WTC11 (cell line): ENCODE measurements at regions not wholly inside any gene's neighbourhood (a gene's known extent, or its start where the extent isn't known, plus 50 kb on each side); places are given as distances from the start of the nearest gene placed in this dataset.

Source experiments
- ARID4B ChIP-seq: sonication (generic); formaldehyde crosslinking; IDR thresholded peaks from 2 replicates; pipeline ENCODE4 v1.8.0; 2023; ENCODE audit warnings: missing genetic modification reagents, mild to moderate bottlenecking, borderline replicate concordance
- E2F1 ChIP-seq: sonication (generic); formaldehyde crosslinking; IDR thresholded peaks from 2 replicates; pipeline ENCODE4 v1.8.0; 2022; ENCODE audit warnings: mild to moderate bottlenecking, missing genetic modification reagents
- FOXK1 ChIP-seq: sonication (generic); formaldehyde crosslinking; IDR thresholded peaks from 2 replicates; pipeline ENCODE4 v1.8.0; 2022; ENCODE audit warnings: mild to moderate bottlenecking, moderate library complexity, missing genetic modification reagents
- GABPB1 ChIP-seq: sonication (generic); formaldehyde crosslinking; IDR thresholded peaks from 2 replicates; pipeline ENCODE4 v1.8.1; 2023; ENCODE audit warnings: mild to moderate bottlenecking, missing genetic modification reagents
- IRF1 ChIP-seq: sonication (generic); formaldehyde crosslinking; IDR thresholded peaks from 2 replicates; pipeline ENCODE4 v1.8.0; 2023; ENCODE audit warnings: missing genetic modification reagents
- JAZF1 ChIP-seq: fragments of 250-450 bp; sonication (Bioruptor Pico); IDR thresholded peaks from 2 replicates; pipeline ENCODE4 v1.9.0; 2021; ENCODE audit warnings: moderate library complexity, mild to moderate bottlenecking, inconsistent platforms
- JUN ChIP-seq: sonication (generic); formaldehyde crosslinking; IDR thresholded peaks from 2 replicates; pipeline ENCODE4 v1.8.0; 2023; ENCODE audit warnings: mild to moderate bottlenecking, missing genetic modification reagents
- NFYB ChIP-seq: sonication (generic); formaldehyde crosslinking; conservative IDR thresholded peaks from 2 replicates; pipeline ENCODE4 v1.8.0; 2022; ENCODE audit warnings: low read depth, missing genetic modification reagents
- STAT6 ChIP-seq: sonication (generic); formaldehyde crosslinking; conservative IDR thresholded peaks from 2 replicates; pipeline ENCODE4 v1.8.1; 2023; ENCODE audit warnings: mild to moderate bottlenecking, low read depth, missing genetic modification reagents, moderate library complexity
- USF2 ChIP-seq: sonication (generic); formaldehyde crosslinking; IDR thresholded peaks from 2 replicates; pipeline ENCODE4 v1.8.1; 2023; ENCODE audit warnings: mild to moderate bottlenecking, missing genetic modification reagents, moderate library complexity
- ZNF232 ChIP-seq: sonication (generic); formaldehyde crosslinking; IDR thresholded peaks from 2 replicates; pipeline ENCODE4 v1.8.0; 2022; ENCODE audit warnings: mild to moderate bottlenecking, missing genetic modification reagents
- TF ChIP-seq, protein P1 (sequence below): fragments of 200-600 bp; IDR thresholded peaks from 2 replicates; pipeline ENCODE4 v1.8.0; 2022; ENCODE audit warnings: antibody characterized with exemption
- TF ChIP-seq, protein P2 (sequence below): sonication (generic); formaldehyde crosslinking; IDR thresholded peaks from 2 replicates; pipeline ENCODE4 v1.8.1; 2022; ENCODE audit warnings: mild to moderate bottlenecking, moderate library complexity, missing genetic modification reagents

GRCh38 chr11:70504246-70505020 lies 106.1 kb downstream of the CTTN start:
- no peak for TF ChIP-seq E2F1 (CRISPR knock-in tag)
- TF ChIP-seq, protein P1, sequence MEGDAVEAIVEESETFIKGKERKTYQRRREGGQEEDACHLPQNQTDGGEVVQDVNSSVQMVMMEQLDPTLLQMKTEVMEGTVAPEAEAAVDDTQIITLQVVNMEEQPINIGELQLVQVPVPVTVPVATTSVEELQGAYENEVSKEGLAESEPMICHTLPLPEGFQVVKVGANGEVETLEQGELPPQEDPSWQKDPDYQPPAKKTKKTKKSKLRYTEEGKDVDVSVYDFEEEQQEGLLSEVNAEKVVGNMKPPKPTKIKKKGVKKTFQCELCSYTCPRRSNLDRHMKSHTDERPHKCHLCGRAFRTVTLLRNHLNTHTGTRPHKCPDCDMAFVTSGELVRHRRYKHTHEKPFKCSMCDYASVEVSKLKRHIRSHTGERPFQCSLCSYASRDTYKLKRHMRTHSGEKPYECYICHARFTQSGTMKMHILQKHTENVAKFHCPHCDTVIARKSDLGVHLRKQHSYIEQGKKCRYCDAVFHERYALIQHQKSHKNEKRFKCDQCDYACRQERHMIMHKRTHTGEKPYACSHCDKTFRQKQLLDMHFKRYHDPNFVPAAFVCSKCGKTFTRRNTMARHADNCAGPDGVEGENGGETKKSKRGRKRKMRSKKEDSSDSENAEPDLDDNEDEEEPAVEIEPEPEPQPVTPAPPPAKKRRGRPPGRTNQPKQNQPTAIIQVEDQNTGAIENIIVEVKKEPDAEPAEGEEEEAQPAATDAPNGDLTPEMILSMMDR, result no peak
- TF ChIP-seq, protein P2, sequence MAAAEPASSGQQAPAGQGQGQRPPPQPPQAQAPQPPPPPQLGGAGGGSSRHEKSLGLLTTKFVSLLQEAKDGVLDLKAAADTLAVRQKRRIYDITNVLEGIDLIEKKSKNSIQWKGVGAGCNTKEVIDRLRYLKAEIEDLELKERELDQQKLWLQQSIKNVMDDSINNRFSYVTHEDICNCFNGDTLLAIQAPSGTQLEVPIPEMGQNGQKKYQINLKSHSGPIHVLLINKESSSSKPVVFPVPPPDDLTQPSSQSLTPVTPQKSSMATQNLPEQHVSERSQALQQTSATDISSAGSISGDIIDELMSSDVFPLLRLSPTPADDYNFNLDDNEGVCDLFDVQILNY, result no peak
- TF ChIP-seq FOXK1 (CRISPR knock-in tag), result no peak
- no peak for TF ChIP-seq NFYB (CRISPR knock-in tag)
- TF ChIP-seq IRF1 (CRISPR knock-in tag), result no peak
- TF ChIP-seq JAZF1, result no peak
- TF ChIP-seq JUN (CRISPR knock-in tag), result no peak
- TF ChIP-seq ARID4B (CRISPR knock-in tag), result no peak
- TF ChIP-seq STAT6 (CRISPR knock-in tag), result no peak
- no peak for TF ChIP-seq GABPB1 (CRISPR knock-in tag)
- TF ChIP-seq ZNF232 (CRISPR knock-in tag), result no peak
- TF ChIP-seq USF2 (CRISPR knock-in tag), result no peak
